AG10803 (cell line): ENCODE measurements at regions not wholly inside any gene's neighbourhood (a gene's known extent, or its start where the extent isn't known, plus 50 kb on each side); places are given as distances from the start of the nearest gene placed in this dataset.
"Not testable (repeated sequence)": the region's sequence is repeated elsewhere in the genome, so short reads cannot be mapped to it uniquely, and the experiment has no call there.

Source experiments
- DNase-seq: peaks from one replicate; pipeline ENCODE4 v3.0.0; 2010; ENCODE audit warnings: low read depth
- H3K4me3 ChIP-seq: 2 replicates; pipeline ENCODE4 v1.5.1; 2011; ENCODE audit warnings: mild to moderate bottlenecking, low read length, control low read depth
- TF ChIP-seq, protein P1 (sequence below): conservative IDR thresholded peaks from 2 replicates; pipeline ENCODE4 v1.5.1; 2011; ENCODE audit warnings: mild to moderate bottlenecking, low read length, control low read depth, inconsistent platforms

DNA sequence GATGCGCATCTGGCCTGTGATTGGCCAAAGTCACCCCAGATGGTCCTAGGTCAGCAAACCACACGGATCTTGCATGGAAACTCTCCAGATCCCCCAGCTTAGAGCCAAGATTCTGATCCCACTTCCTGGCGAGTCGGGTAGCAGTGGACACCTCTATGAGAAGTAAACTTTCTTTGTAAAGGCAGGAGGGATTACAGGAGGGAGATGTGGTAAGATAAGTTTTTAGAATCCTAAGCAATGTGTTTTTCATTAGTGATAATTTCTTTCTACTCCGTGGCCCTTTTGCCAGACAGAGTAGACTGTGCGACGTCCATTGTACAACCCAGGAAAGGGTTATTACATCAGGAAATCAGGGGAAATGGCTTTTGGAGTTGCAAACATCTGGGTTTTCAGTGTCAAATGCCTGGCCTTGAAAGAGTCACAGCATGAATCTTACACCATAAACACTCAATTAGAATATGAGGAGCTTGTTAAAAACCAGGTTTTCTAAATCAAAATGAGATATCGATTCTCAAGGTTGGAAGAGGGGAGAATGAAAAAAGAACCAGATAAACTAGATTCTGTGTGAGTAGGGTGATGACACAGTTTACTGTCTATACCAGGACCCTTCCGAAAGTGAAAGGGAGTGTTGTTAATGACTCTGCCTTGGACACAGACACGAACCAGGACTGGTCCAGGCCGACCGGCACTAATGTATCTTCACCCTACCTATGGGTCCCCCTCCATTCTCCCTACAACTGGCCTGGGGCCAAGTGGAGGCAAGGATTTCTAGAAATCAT is 61.9 kb upstream of the WAC start:
- DNase-seq, result peak; percentile 46
- no peak overlapping the region for H3K4me3 ChIP-seq
- TF ChIP-seq, protein P1, sequence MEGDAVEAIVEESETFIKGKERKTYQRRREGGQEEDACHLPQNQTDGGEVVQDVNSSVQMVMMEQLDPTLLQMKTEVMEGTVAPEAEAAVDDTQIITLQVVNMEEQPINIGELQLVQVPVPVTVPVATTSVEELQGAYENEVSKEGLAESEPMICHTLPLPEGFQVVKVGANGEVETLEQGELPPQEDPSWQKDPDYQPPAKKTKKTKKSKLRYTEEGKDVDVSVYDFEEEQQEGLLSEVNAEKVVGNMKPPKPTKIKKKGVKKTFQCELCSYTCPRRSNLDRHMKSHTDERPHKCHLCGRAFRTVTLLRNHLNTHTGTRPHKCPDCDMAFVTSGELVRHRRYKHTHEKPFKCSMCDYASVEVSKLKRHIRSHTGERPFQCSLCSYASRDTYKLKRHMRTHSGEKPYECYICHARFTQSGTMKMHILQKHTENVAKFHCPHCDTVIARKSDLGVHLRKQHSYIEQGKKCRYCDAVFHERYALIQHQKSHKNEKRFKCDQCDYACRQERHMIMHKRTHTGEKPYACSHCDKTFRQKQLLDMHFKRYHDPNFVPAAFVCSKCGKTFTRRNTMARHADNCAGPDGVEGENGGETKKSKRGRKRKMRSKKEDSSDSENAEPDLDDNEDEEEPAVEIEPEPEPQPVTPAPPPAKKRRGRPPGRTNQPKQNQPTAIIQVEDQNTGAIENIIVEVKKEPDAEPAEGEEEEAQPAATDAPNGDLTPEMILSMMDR, result no peak

DNA sequence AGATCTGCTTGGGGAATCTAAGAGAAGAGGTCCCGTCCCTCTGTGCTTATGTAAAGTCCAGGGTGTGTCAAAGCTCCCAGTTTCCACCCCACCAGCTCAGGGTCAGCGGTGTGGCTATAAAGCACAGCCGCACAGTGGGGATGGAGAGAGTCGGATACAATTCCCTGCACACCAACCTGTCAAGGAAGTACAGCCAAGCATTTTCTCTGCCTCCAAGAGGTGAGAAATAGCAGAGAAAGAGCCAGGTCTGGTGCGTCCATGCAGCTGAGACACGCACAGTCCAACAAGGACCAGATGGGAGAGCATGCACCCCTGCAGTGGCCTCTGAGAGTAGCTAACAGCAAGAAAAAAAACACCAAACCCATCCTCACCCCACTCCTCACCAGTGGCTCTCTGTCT is 61.3 kb upstream of the WAC start:
- TF ChIP-seq, protein P1, result no peak
- DNase-seq, result no peak
- no peak overlapping the region for H3K4me3 ChIP-seq

DNA sequence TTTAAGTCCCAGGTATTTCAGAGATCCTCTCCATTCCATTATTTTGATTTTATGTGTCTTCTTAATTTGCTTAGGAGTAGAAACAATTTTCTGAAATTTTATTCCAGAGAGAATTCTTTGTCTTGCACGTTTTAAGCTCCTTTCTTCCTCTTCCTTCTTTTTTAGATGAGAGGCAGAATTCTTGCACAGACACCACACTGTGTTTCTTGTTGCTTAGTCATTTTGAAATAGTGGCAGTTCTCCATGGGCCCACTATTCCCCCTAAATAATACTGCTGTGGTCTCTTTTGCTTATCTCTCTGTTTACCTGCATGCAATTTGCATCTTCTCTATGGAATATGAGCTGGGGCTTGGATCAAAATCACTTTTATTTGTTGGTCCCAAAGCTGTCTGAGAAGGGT is 54.3 kb upstream of the WAC start:
- no peak for DNase-seq
- TF ChIP-seq, protein P1, result no peak
- no peak overlapping the region for H3K4me3 ChIP-seq

DNA sequence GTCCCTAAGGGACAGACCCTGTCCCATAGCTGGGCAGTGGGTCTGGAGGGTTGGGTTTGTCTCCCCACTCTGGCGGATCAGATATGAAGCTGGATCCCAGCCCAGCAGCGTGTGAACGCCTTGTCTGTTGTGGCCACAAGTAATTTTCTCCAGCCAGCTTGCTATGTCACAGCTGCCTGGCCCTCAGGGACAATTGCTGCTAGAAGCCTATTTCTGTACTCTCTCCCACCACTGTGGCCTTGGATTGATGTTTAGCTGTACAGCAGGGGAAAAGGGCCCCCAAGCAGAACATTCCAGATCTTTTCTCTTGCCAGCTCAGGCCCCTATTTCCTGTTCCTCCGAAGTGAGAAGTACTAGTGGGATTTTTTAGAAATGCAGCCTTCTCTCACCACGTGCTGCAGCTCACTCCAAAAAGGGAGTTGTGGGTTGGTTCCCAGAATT is 53.5 kb upstream of the WAC start:
- H3K4me3 ChIP-seq, result no peak overlapping the region
- no peak for DNase-seq
- TF ChIP-seq, protein P1, result no peak

DNA sequence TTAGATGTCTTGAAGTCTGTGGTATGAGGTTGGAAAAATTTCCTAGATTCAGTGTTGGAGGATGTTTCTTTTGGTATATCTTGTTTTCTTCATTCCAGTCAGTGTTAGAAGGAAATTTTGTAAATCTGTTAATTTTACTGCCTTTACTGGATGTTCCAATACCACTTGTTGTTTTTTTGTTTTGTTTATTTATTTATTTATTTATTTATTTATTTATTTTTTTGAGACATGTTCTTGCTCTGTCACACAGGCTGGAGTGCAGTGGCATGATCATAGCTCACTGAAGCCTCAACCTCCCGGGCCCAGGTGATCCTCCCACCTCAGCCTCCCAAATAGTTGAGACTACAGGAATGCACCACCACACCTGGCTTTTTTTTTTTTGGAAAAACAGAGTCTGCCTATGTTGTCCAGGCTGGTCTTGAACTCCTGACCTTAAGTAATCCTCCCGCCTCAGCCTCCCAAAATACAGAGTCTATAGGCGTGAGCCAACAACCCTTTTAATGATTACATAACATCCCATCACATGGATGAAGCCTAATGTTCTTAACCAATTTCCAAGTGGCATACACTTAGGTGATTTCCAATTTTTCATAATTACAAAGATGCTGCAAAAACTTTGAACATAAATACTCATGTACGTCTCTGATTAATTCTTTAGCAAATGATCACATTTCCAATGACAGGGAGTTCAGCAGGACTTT is 52.8 kb upstream of the WAC start:
- TF ChIP-seq, protein P1, result no peak
- DNase-seq, result no peak
- no peak overlapping the region for H3K4me3 ChIP-seq

DNA sequence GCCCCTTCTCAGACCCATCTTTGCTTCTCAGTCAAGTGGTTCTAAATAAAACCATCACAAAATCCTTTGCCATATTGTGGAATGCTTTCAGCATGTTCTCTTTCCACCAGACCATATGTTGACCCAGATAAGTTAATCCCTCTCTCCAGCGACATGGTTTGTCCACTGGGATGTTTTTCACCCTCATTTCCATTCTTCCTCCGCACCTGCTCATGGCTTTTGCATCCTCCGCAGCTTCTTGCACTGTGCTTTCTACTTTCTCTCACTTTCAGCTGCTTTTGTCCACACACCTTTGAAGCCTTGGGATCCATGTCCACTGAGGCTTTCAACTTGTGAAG is 52.3 kb upstream of the WAC start:
- no peak for DNase-seq
- no peak overlapping the region for H3K4me3 ChIP-seq
- TF ChIP-seq, protein P1, result no peak

DNA sequence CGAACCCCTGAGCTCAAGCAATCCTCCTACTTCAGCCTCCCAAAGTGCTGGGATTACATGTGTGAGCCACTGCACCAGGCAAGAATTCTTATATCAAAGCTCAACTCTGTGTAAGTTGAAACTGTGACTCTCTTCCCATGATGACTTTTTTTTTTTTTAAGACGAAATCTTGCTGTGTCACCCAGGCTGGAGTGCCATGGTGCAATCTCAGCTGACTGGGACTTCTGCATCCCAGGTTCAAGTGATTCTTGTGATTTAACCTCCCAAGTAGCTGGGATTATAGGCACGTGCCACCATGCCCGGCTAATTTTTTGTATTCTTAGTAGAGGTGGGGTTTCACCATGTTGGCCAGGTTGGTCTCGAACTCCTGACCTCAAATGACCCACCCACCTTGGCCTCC is 51.6 kb upstream of the WAC start:
- DNase-seq, H3K4me3 ChIP-seq: not testable (repeated sequence)
